NOMO-1 treated with DMSO at 0.1 percent for 48 hours (cell line): ENCODE measurements at regions not wholly inside any gene's neighbourhood (a gene's known extent, or its start where the extent isn't known, plus 50 kb on each side); places are given as distances from the start of the nearest gene placed in this dataset.
"Not testable (repeated sequence)": the region's sequence is repeated elsewhere in the genome, so short reads cannot be mapped to it uniquely, and the experiment has no call there.

Experiments
- DNase-seq: peaks from one replicate; lab custom pipeline; 2025; ENCODE audit not compliant: unreplicated experiment; lab: John Stamatoyannopoulos, UW

GRCh38 chr6:81144346-81144745 is 608.1 kb downstream of the TENT5A start:
- DNase-seq: no peak

GRCh38 chr6:81138236-81138635 is 614.2 kb downstream of the TENT5A start:
- DNase-seq: no peak

GRCh38 chr6:81130969-81131368 is 621.5 kb downstream of the TENT5A start:
- DNase-seq: no peak

- no peak for DNase-seq
Observed at GRCh38 chr6:81130061-81130460, 622.4 kb downstream of the TENT5A start.

GRCh38 chr6:81128671-81129070 is 623.8 kb downstream of the TENT5A start:
- DNase-seq: no peak

- no peak for DNase-seq
Observed at GRCh38 chr6:81126150-81126549, 626.3 kb downstream of the TENT5A start.

- no peak for DNase-seq
Observed at GRCh38 chr6:81120280-81120679, 632.2 kb downstream of the TENT5A start.

- no peak for DNase-seq
Observed at GRCh38 chr6:81105998-81106397, 646.5 kb downstream of the TENT5A start.

- no peak for DNase-seq
Observed at GRCh38 chr6:81098109-81098814, 654.2 kb downstream of the TENT5A start.

- not testable (repeated sequence) for DNase-seq
Observed at GRCh38 chr6:81096464-81096863, 656.0 kb downstream of the TENT5A start.

- no peak for DNase-seq
Observed at GRCh38 chr6:81093051-81093450, 659.4 kb downstream of the TENT5A start.

- DNase-seq: no peak
Observed at GRCh38 chr6:81088145-81088544, 664.3 kb downstream of the TENT5A start.

GRCh38 chr6:81086991-81087390 is 665.5 kb downstream of the TENT5A start:
- no peak for DNase-seq

GRCh38 chr6:81085431-81085790 is 667.1 kb downstream of the TENT5A start:
- DNase-seq: no peak

GRCh38 chr6:81084776-81085430 is 667.6 kb downstream of the TENT5A start:
- no peak for DNase-seq

- DNase-seq: no peak
Observed at GRCh38 chr6:81075974-81076373, 676.5 kb downstream of the TENT5A start.

GRCh38 chr6:81073318-81073717 is 679.2 kb downstream of the TENT5A start:
- no peak for DNase-seq

GRCh38 chr6:81071121-81071520 is 681.4 kb downstream of the TENT5A start:
- no peak for DNase-seq

- DNase-seq: no peak
Observed at GRCh38 chr6:81067057-81067456, 685.4 kb downstream of the TENT5A start.

- no peak for DNase-seq
Observed at GRCh38 chr6:81063891-81064290, 688.6 kb downstream of the TENT5A start.

- DNase-seq: no peak
Observed at GRCh38 chr6:81054036-81054435, 698.4 kb downstream of the TENT5A start.

GRCh38 chr6:81051952-81052351 is 700.5 kb downstream of the TENT5A start:
- DNase-seq: no peak
